ENCODE measurements at regions not wholly inside any gene's neighbourhood (a gene's known extent, or its start where the extent isn't known, plus 50 kb on each side); places are given as distances from the start of the nearest gene placed in this dataset.

GRCh38 chr6:168825226-168826077, 384.5 kb downstream of the SMOC2 start:
- TF ChIP-seq, protein P1, sequence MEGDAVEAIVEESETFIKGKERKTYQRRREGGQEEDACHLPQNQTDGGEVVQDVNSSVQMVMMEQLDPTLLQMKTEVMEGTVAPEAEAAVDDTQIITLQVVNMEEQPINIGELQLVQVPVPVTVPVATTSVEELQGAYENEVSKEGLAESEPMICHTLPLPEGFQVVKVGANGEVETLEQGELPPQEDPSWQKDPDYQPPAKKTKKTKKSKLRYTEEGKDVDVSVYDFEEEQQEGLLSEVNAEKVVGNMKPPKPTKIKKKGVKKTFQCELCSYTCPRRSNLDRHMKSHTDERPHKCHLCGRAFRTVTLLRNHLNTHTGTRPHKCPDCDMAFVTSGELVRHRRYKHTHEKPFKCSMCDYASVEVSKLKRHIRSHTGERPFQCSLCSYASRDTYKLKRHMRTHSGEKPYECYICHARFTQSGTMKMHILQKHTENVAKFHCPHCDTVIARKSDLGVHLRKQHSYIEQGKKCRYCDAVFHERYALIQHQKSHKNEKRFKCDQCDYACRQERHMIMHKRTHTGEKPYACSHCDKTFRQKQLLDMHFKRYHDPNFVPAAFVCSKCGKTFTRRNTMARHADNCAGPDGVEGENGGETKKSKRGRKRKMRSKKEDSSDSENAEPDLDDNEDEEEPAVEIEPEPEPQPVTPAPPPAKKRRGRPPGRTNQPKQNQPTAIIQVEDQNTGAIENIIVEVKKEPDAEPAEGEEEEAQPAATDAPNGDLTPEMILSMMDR (IDR thresholded peaks at IDR 0.05): no peak
- TF ChIP-seq RAD21 (conservative IDR thresholded peaks at IDR 0.05 in 1 of 2, IDR thresholded peaks at IDR 0.05 in 1 of 2) (no peak), RFX5 (IDR thresholded peaks at IDR 0.05) (no peak), MAFK (IDR thresholded peaks at IDR 0.05; ENCODE audit: partially characterized antibody) (no peak), CEBPB (IDR thresholded peaks at IDR 0.05) (no peak)
- TF ChIP-seq, protein P2, sequence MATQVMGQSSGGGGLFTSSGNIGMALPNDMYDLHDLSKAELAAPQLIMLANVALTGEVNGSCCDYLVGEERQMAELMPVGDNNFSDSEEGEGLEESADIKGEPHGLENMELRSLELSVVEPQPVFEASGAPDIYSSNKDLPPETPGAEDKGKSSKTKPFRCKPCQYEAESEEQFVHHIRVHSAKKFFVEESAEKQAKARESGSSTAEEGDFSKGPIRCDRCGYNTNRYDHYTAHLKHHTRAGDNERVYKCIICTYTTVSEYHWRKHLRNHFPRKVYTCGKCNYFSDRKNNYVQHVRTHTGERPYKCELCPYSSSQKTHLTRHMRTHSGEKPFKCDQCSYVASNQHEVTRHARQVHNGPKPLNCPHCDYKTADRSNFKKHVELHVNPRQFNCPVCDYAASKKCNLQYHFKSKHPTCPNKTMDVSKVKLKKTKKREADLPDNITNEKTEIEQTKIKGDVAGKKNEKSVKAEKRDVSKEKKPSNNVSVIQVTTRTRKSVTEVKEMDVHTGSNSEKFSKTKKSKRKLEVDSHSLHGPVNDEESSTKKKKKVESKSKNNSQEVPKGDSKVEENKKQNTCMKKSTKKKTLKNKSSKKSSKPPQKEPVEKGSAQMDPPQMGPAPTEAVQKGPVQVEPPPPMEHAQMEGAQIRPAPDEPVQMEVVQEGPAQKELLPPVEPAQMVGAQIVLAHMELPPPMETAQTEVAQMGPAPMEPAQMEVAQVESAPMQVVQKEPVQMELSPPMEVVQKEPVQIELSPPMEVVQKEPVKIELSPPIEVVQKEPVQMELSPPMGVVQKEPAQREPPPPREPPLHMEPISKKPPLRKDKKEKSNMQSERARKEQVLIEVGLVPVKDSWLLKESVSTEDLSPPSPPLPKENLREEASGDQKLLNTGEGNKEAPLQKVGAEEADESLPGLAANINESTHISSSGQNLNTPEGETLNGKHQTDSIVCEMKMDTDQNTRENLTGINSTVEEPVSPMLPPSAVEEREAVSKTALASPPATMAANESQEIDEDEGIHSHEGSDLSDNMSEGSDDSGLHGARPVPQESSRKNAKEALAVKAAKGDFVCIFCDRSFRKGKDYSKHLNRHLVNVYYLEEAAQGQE (IDR thresholded peaks at IDR 0.05): no peak

Data from A549 (cell line).